ENCODE measurements at regions not wholly inside any gene's neighbourhood (a gene's known extent, or its start where the extent isn't known, plus 50 kb on each side); places are given as distances from the start of the nearest gene placed in this dataset.
"Not testable (repeated sequence)": the region's sequence is repeated elsewhere in the genome, so short reads cannot be mapped to it uniquely, and the experiment has no call there.

GRCh38 chr16:5909556-5909955, 812.0 kb upstream of the EEF2KMT start:
- not testable (repeated sequence) for TF ChIP-seq CTCF (optimal IDR thresholded peaks at IDR 0.05 in 1 of 3, IDR thresholded peaks at IDR 0.05 in 1 of 3, conservative IDR thresholded peaks at IDR 0.05 in 1 of 3; ENCODE audit: extremely low read depth in 1 of 3, insufficient read depth in 2 of 3, low read length in 3 of 3); EZH2 (IDR thresholded peaks at IDR 0.05; ENCODE audit: low read length)

Measured in keratinocyte (primary cell).